Adrenal gland (tissue), 9 donors: ENCODE measurements at regions not wholly inside any gene's neighbourhood (a gene's known extent, or its start where the extent isn't known, plus 50 kb on each side); places are given as distances from the start of the nearest gene placed in this dataset.
"Not testable (repeated sequence)": the region's sequence is repeated elsewhere in the genome, so short reads cannot be mapped to it uniquely, and the experiment has no call there.

Source experiments
- DNase-seq, 7 donors: peaks; one replicate each; pipeline ENCODE4 v3.0.0-alpha.2; 2019 to 2020
- H3K27ac ChIP-seq, 5 donors: fragments of 200-600 bp; sonication (generic) in 4 of 5; 1 replicate in 3 of 5; 2 replicates in 2 of 5; pipeline versions ENCODE4 v1.5.1 to v1.8.0; 2016 to 2020; ENCODE audit warnings: mild to moderate bottlenecking in 1 of 5
- H3K27me3 ChIP-seq: fragments of 200-600 bp; 2 replicates; pipeline ENCODE4 v1.8.0; 2021
- H3K36me3 ChIP-seq, 2 donors: fragments of 200-600 bp; replicated peaks in 1 of 2; 1 replicate in 1 of 2; 2 replicates in 1 of 2; pipeline versions ENCODE4 v1.5.1 to v1.8.0; 2018 to 2022
- H3K4me1 ChIP-seq, 2 donors: fragments of 200-600 bp; replicated peaks in 1 of 2; 1 replicate in 1 of 2; 2 replicates in 1 of 2; pipeline versions ENCODE4 v1.5.1 to v1.8.0; 2018 to 2021
- H3K4me3 ChIP-seq, 4 donors: fragments of 200-600 bp; sonication (generic) in 3 of 4; one replicate each; pipeline ENCODE4 v1.5.1; 2016 to 2018
- H3K9me3 ChIP-seq, 3 donors: fragments of 200-600 bp; sonication (generic) in 1 of 3; replicated peaks in 1 of 3; 1 replicate in 2 of 3; 2 replicates in 1 of 3; pipeline versions ENCODE4 v1.5.1 to v1.8.0; 2016 to 2021
- POLR2A ChIP-seq, 2 donors: fragments of 450-650 bp; IDR thresholded peaks; one replicate each; pipeline ENCODE4 v1.6.1; 2017; ENCODE audit warnings: antibody characterized with exemption in 2 of 2, mild to moderate bottlenecking in 2 of 2, moderate library complexity in 1 of 2
- WGBS, 4 donors: extraction: QIAGEN DNeasy Blood & Tissue Kit in 2 of 4; methylation state at CpG; one replicate each; pipeline versions ENCODE4 v1.1.5 to v1.1.7; 2013 to 2017; 5-methylcytosine and 5-hydroxymethylcytosine counted together
- intact Hi-C, 2 donors: fragments of 100-400 bp; cut with DNase I; formaldehyde crosslinking; loops; one replicate each; pipeline versions ENCODE4 v1.14.1 to v1.15.0; 2022 to 2023
- TF ChIP-seq, protein P1 (sequence below), 6 experiments: fragments of 450-650 bp in 4 of 6; fragments of 200-600 bp in 2 of 6; sonication (generic) in 1 of 6; IDR thresholded peaks; 1 replicate in 5 of 6; 2 replicates in 1 of 6; pipeline versions ENCODE4 v1.5.1 to v1.8.0; 2016 to 2021; ENCODE audit warnings: antibody characterized with exemption in 6 of 6, mild to moderate bottlenecking in 2 of 6, moderate library complexity in 1 of 6
- donor health status: healthy with polysubstance abuse.
- donor health status: Bipolar disorder and iron deficiency.
- donor health status: DM: yes; HTN: yes; CAD: no.
- donor health status: DM: no; HTN: no; CAD: no.
- donor health status: DM: no; HTN: no; CAD: no.

DNA sequence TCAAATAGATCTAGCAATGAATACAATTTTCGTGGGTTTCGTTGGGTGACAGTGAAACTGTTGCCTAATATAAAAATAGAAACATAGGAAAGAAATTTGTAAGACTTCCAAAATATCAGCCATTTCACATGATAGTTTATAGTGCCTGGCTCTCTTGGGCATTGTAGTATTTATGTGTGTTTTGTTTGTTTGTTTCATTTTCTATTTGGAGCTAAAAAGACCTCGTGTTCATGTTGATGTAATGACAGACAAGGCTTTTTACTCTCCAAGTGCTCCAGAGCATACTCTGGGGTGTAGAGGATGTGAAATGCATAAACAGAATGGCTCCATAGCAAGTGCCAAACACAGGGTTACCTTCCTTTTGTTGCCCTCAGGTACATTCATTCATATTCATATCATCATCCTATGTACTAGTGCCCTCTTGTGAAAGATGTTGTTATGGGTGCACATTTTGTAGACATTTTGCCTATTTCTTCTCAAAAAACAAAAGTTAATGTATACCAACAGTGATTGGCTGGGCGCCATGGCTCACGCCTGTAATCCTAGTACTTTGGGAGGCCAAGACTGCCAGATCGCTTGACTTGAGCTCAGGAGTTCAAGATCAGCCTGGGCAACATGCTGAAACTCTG is 100.7 kb upstream of the AMOT start:
- Histone ChIP-seq H3K4me3 (no peak overlapping the region), H3K27ac (no peak overlapping the region)
- 41 to 51% (median 49%) methylated on average over 6 of the region's 6 CpGs for WGBS, 4 donors

DNA sequence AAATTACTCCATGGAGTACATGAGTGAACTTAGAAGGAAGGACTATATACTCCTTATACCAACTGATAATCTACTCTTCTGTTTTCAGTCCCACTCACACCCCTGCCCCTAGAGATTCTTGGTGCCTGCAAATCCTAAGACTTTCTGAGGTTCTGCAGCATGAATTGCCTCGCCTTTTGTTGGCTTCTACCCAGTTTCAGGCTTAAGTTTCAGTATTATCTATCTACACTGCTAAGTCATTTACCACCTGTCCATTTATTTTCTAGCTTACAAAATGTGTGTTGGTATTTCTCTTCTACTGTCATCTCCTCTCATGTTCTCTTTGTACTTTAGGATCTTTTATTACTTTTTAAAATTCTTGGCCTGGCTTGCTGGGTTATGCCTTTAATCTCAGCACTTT is 94.4 kb upstream of the AMOT start:
- Histone ChIP-seq H3K4me3 (no peak overlapping the region), H3K27ac (no peak overlapping the region), H3K27me3 (no peaks in the 10 kb centered on the region), H3K36me3 (no peaks in the 10 kb centered on the region), H3K4me1 (no peaks in the 10 kb centered on the region), H3K9me3 (no peaks in the 10 kb centered on the region)
- TF ChIP-seq, protein P1, sequence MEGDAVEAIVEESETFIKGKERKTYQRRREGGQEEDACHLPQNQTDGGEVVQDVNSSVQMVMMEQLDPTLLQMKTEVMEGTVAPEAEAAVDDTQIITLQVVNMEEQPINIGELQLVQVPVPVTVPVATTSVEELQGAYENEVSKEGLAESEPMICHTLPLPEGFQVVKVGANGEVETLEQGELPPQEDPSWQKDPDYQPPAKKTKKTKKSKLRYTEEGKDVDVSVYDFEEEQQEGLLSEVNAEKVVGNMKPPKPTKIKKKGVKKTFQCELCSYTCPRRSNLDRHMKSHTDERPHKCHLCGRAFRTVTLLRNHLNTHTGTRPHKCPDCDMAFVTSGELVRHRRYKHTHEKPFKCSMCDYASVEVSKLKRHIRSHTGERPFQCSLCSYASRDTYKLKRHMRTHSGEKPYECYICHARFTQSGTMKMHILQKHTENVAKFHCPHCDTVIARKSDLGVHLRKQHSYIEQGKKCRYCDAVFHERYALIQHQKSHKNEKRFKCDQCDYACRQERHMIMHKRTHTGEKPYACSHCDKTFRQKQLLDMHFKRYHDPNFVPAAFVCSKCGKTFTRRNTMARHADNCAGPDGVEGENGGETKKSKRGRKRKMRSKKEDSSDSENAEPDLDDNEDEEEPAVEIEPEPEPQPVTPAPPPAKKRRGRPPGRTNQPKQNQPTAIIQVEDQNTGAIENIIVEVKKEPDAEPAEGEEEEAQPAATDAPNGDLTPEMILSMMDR (IDR thresholded peaks at IDR 0.05): no peak
- no peak for TF ChIP-seq POLR2A (IDR thresholded peaks at IDR 0.05)
- WGBS, 4 donors: 41 to 89% (median 61%) methylated on average over 1 of the region's 1 CpG
- intact Hi-C loops: no loop called here
- no peak for DNase-seq

More for the DNA sequence above, 100.7 kb upstream of the AMOT start:
- H3K4me1 ChIP-seq: no peaks in the 10 kb centered on the region
- no peaks in the 10 kb centered on the region for H3K9me3 ChIP-seq
- TF ChIP-seq, protein P1 (IDR thresholded peaks at IDR 0.05): no peak
- TF ChIP-seq POLR2A (IDR thresholded peaks at IDR 0.05): no peak
- no peak for DNase-seq
- H3K36me3 ChIP-seq: no peaks in the 10 kb centered on the region
- intact Hi-C loops: no loop called here
- no peaks in the 10 kb centered on the region for H3K27me3 ChIP-seq

DNA sequence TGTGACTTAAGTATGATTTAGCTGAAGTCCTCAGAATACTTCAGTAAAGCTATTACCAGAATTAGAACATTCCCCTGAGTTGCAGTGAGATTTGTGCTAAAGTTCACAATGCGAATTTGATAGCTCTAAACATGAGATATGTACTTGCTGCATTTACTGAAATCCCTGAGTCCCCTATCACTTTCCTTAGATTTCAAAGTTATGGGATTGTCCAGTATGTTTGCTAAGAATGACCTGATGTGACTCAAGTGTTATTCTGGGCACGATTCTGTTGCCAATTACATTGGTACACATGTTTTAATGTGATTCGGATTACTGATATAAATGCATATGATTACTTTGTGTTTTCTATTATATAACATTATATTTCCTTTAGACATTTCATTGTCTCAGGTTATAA is 91.3 kb upstream of the AMOT start:
- no peak overlapping the region for H3K4me3 ChIP-seq
- TF ChIP-seq, protein P1 (IDR thresholded peaks at IDR 0.05): no peak
- TF ChIP-seq POLR2A (IDR thresholded peaks at IDR 0.05): no peak
- WGBS, 4 donors: 60 to 77% (median 73%) methylated on average over 3 of the region's 3 CpGs

DNA sequence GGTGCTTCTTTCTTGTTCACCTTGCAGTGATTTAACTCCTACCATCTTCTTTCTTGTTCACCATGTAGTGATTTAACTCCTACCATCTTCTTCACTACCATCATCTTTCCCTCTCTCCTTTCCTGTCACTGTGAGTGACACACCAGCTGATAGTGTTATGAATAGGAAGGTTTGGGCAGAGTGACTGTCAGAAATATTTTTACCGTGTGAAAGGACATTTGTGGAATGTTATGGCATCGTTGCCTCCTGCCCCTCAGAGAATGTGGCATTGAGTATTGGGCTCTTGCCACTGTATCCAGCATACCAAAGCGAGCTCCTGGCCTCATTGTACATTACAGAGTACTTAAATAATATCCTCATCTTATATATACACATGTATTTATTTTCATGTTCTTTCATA is 90.8 kb upstream of the AMOT start:
- TF ChIP-seq, protein P1 (IDR thresholded peaks at IDR 0.05): no peak
- TF ChIP-seq POLR2A (IDR thresholded peaks at IDR 0.05): no peak
- Histone ChIP-seq H3K4me3 (no peak overlapping the region), H3K4me1 (no peaks in the 10 kb centered on the region), H3K9me3 (no peaks in the 10 kb centered on the region), H3K36me3 (no peaks in the 10 kb centered on the region), H3K27me3 (no peaks in the 10 kb centered on the region), H3K27ac (no peak overlapping the region)
- intact Hi-C loops: no loop called here
- WGBS, 4 donors: 62 to 79% (median 69%) methylated on average over 3 of the region's 3 CpGs
- no peak for DNase-seq

More for the DNA sequence above, 91.3 kb upstream of the AMOT start:
- no peaks in the 10 kb centered on the region for H3K9me3 ChIP-seq
- H3K27me3 ChIP-seq: no peaks in the 10 kb centered on the region
- no peaks in the 10 kb centered on the region for H3K36me3 ChIP-seq
- no peaks in the 10 kb centered on the region for H3K4me1 ChIP-seq
- intact Hi-C loops: no loop called here
- no peak overlapping the region for H3K27ac ChIP-seq
- no peak for DNase-seq

DNA sequence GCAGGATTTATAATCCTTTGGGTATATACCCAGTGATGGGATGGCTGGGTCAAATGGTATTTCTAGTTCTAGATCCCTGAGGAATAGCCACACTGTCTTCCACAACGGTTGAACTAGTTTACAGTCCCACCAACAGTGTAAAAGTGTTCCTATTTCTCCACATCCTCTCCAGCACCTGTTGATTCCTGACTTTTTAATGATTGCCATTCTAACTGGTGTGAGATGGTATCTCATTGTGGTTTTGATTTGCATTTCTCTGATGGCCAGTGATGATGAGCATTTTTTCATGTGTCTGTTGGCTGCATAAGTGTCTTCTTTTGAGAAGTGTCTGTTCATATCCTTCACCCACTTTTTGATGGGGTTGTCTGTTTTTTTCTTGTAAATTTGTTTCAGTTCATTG is 82.8 kb upstream of the AMOT start:
- WGBS, 4 donors: 64 to 76% (median 71%) methylated on average over 1 of the region's 1 CpG; no CpG with 5 or more reads in 1 of the 4 donors
- H3K36me3 ChIP-seq, H3K9me3 ChIP-seq, H3K4me3 ChIP-seq, intact Hi-C loops, DNase-seq, H3K4me1 ChIP-seq, H3K27me3 ChIP-seq, H3K27ac ChIP-seq: not testable (repeated sequence)
